Neural crest cell (in vitro differentiated cells): ENCODE measurements at regions not wholly inside any gene's neighbourhood (a gene's known extent, or its start where the extent isn't known, plus 50 kb on each side); places are given as distances from the start of the nearest gene placed in this dataset.

Source experiments
- DNase-seq: peaks from one replicate; pipeline ENCODE4 v3.0.0; 2021; ENCODE audit warnings: low read depth, mixed read lengths, low spot score
- H3K27ac Mint-ChIP-seq: one replicate; pipeline ENCODE4 v1.8.0; 2021; ENCODE audit warnings: mild to moderate bottlenecking, mixed read lengths; ENCODE audit not compliant: unreplicated experiment
- H3K27me3 Mint-ChIP-seq: 2 replicates; pipeline ENCODE4 v1.8.0; 2021; ENCODE audit warnings: low read depth, mild to moderate bottlenecking, mixed read lengths
- H3K36me3 Mint-ChIP-seq: 2 replicates; pipeline ENCODE4 v1.8.0; 2021; ENCODE audit warnings: low read depth, mild to moderate bottlenecking, mixed read lengths
- H3K4me1 Mint-ChIP-seq: 2 replicates; pipeline ENCODE4 v1.8.0; 2021; ENCODE audit warnings: mixed read lengths
- H3K4me3 Mint-ChIP-seq: one replicate; pipeline ENCODE4 v1.8.0; 2021; ENCODE audit warnings: mild to moderate bottlenecking, mixed read lengths
- H3K9me3 Mint-ChIP-seq: 2 replicates; pipeline ENCODE4 v1.8.0; 2021; ENCODE audit warnings: mixed read lengths
- TF ChIP-seq, protein P1 (sequence below): fragments of 200-600 bp; sonication (generic); conservative IDR thresholded peaks from 2 replicates; pipeline ENCODE4 v1.5.0; 2021; ENCODE audit warnings: antibody characterized with exemption, mild to moderate bottlenecking

DNA sequence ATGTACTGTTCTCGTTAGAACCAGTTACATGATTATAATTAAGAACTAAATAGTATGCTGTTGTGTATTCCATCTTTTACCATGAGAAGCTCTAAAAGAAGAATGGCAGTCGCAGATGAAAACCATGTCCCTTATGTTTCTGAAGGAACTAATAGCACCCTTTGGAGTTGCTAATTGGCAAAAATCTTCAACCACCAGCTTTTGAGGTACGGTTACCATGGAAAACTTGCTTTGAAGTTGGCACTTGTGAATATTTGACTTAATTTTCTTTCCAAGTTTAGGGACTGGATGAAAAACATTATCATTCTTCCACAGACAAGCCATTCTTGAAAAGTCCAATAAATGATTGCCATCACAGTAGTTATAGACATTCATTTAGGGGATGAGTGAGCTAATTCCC lies 666.6 kb upstream of the ROBO1 start:
- H3K27ac Mint-ChIP-seq, result no peak overlapping the region
- no peak for DNase-seq
- H3K4me1 Mint-ChIP-seq, result no peaks in the 10 kb centered on the region
- peaks cover 3% of the 10 kb centered on the region for H3K9me3 Mint-ChIP-seq
- no peak overlapping the region for H3K4me3 Mint-ChIP-seq
- TF ChIP-seq, protein P1, sequence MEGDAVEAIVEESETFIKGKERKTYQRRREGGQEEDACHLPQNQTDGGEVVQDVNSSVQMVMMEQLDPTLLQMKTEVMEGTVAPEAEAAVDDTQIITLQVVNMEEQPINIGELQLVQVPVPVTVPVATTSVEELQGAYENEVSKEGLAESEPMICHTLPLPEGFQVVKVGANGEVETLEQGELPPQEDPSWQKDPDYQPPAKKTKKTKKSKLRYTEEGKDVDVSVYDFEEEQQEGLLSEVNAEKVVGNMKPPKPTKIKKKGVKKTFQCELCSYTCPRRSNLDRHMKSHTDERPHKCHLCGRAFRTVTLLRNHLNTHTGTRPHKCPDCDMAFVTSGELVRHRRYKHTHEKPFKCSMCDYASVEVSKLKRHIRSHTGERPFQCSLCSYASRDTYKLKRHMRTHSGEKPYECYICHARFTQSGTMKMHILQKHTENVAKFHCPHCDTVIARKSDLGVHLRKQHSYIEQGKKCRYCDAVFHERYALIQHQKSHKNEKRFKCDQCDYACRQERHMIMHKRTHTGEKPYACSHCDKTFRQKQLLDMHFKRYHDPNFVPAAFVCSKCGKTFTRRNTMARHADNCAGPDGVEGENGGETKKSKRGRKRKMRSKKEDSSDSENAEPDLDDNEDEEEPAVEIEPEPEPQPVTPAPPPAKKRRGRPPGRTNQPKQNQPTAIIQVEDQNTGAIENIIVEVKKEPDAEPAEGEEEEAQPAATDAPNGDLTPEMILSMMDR, result no peak
- H3K36me3 Mint-ChIP-seq, result no peaks in the 10 kb centered on the region
- no peaks in the 10 kb centered on the region for H3K27me3 Mint-ChIP-seq

DNA sequence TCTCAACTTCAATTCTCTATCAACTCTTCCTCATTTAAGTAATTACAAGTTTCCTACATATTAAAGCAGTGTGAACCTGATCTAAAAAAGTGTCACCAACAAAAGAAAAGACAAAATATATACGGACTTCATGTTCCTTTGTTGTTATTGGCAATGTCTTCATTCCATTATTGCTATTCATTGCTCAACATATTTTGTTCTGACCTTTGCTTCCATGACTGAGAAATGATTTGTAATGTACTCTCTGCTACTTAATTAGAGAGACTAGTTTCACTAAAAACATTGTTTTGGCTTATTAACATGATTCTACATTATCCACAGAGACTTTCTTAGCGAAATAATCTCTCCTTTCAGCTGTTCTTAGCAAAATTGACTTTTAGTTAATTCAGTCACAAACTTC lies 657.2 kb upstream of the ROBO1 start:
- DNase-seq, result no peak
- H3K4me3 Mint-ChIP-seq, result no peak overlapping the region
- TF ChIP-seq, protein P1, result no peak
- H3K36me3 Mint-ChIP-seq, result no peaks in the 10 kb centered on the region
- no peaks in the 10 kb centered on the region for H3K27me3 Mint-ChIP-seq
- H3K9me3 Mint-ChIP-seq, result peaks cover 5% of the 10 kb centered on the region
- no peaks in the 10 kb centered on the region for H3K4me1 Mint-ChIP-seq
- H3K27ac Mint-ChIP-seq, result no peak overlapping the region

DNA sequence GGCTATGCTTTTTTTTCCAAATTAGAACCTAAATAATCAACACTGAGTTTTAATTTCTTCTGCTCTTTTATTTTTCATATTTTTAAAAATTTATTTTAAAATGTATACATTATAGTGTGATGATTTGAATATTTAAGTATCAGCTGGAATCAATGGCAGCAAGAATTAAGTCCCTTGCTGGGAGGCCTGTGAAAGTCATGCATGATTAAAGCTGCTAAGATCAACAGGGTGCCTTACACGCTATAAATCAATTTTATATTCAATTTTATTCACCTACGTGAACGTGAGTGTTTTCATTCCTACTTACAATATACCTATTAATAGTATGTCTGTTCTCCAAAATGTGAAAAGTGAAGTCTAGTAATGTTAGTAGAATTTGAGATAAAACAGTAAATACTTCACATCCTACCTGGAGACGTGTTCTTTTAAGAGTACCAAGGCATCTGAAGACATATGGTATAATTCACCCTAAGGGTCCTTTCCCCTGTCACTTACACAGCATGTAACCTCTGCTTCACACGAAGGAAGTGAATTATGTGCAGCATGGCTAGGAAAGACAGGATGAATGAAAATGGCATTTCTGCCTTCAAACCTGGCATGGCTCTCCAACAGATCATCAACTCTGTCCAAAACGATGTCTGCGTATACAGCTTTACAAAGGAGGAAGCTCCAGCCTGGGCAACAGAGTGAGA lies 640.4 kb upstream of the ROBO1 start:
- Mint-ChIP-seq H3K4me1 (no peaks in the 10 kb centered on the region), H3K9me3 (no peaks in the 10 kb centered on the region), H3K36me3 (no peaks in the 10 kb centered on the region), H3K27ac (no peak overlapping the region), H3K27me3 (no peaks in the 10 kb centered on the region), H3K4me3 (no peak overlapping the region)
- DNase-seq, result no peak
- TF ChIP-seq, protein P1, result no peak

DNA sequence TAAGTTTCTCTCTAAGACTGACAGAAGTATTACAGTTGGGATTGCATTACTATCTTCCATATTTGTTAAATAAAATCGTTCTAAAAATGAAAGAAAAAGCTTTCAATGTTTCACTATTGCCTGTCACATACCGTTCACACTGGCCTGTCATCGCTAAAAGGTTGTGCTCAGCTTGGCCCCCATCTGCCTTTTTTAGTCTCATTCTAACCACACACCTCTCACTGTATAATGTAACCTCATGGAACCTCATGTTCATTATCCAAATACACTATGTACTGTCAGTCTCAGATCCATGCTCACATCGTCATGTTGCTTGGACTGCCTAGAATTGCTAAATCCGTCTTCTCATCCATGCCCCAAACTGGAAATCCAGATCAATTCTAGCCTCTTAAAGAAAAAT lies 637.8 kb upstream of the ROBO1 start:
- Mint-ChIP-seq H3K9me3 (peaks cover 2% of the 10 kb centered on the region), H3K27ac (no peak overlapping the region), H3K27me3 (no peaks in the 10 kb centered on the region), H3K4me1 (no peaks in the 10 kb centered on the region), H3K4me3 (no peak overlapping the region), H3K36me3 (no peaks in the 10 kb centered on the region)
- no peak for DNase-seq
- TF ChIP-seq, protein P1, result no peak

DNA sequence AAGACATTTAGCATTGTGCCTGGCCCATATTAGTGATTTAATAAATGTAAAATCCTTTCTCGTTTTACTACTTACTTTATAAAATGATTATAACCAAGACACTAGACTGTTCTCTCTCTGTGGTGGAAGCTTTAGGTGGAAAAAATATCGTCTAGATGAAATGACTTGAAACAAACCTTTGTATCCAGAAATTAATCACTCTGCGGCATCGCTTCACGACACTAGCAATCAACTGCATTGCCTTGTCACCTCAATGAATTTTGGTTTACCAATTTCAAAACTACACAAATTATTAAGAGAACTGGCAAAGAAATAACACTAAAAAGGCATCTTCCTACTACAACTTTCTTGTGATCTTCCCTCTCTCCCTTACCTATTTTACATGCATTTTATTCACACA lies 627.2 kb upstream of the ROBO1 start:
- DNase-seq, result no peak
- no peaks in the 10 kb centered on the region for H3K9me3 Mint-ChIP-seq
- no peaks in the 10 kb centered on the region for H3K36me3 Mint-ChIP-seq
- H3K4me3 Mint-ChIP-seq, result no peak overlapping the region
- no peaks in the 10 kb centered on the region for H3K4me1 Mint-ChIP-seq
- no peak overlapping the region for H3K27ac Mint-ChIP-seq
- no peaks in the 10 kb centered on the region for H3K27me3 Mint-ChIP-seq
- TF ChIP-seq, protein P1, result no peak

DNA sequence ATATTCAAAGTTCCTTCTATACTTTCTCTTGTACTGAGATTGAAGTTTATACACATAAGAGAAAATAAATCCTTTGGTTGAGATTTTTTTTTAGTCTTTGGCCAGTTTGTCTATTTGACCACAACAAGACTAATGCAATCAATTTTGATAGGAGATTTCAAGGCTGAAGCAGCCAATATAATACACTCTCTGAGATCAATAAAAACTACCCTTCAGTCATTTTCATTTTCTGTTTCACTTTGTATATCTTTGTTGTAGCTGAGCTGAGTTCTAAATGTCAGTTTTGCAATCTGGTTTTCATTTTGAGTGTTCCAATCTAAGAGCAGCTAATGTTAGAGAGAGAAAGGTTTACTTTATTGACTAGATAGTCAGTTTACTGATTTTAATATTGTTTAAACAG lies 623.8 kb upstream of the ROBO1 start:
- H3K27ac Mint-ChIP-seq, result no peak overlapping the region
- no peaks in the 10 kb centered on the region for H3K4me1 Mint-ChIP-seq
- H3K9me3 Mint-ChIP-seq, result no peaks in the 10 kb centered on the region
- DNase-seq, result no peak
- no peak overlapping the region for H3K4me3 Mint-ChIP-seq
- no peaks in the 10 kb centered on the region for H3K27me3 Mint-ChIP-seq
- H3K36me3 Mint-ChIP-seq, result no peaks in the 10 kb centered on the region
- TF ChIP-seq, protein P1, result no peak
